Suprapubic skin (tissue), 3 donors: ENCODE measurements at regions not wholly inside any gene's neighbourhood (a gene's known extent, or its start where the extent isn't known, plus 50 kb on each side); places are given as distances from the start of the nearest gene placed in this dataset.

Experiments used
- EP300 ChIP-seq: sonication (generic); formaldehyde crosslinking; IDR thresholded peaks from one replicate; pipeline ENCODE4 v1.6.1; 2017; ENCODE audit warnings: antibody characterized with exemption
- POLR2A ChIP-seq, 2 donors: fragments of 450-650 bp; IDR thresholded peaks; one replicate each; pipeline ENCODE4 v1.6.1; 2017; ENCODE audit warnings: antibody characterized with exemption in 2 of 2, mild to moderate bottlenecking in 2 of 2, moderate library complexity in 2 of 2
- TF ChIP-seq, protein P1 (sequence below), 2 donors: fragments of 200-600 bp in 1 of 2; fragments of 450-650 bp in 1 of 2; sonication (generic) in 1 of 2; IDR thresholded peaks; one replicate each; pipeline ENCODE4 v1.5.1; 2016 to 2019; ENCODE audit warnings: antibody characterized with exemption in 2 of 2, mild to moderate bottlenecking in 1 of 2, moderate library complexity in 1 of 2

- TF ChIP-seq EP300 (no peak), POLR2A (IDR thresholded peaks at IDR 0.05) (no peak)
- TF ChIP-seq, protein P1, sequence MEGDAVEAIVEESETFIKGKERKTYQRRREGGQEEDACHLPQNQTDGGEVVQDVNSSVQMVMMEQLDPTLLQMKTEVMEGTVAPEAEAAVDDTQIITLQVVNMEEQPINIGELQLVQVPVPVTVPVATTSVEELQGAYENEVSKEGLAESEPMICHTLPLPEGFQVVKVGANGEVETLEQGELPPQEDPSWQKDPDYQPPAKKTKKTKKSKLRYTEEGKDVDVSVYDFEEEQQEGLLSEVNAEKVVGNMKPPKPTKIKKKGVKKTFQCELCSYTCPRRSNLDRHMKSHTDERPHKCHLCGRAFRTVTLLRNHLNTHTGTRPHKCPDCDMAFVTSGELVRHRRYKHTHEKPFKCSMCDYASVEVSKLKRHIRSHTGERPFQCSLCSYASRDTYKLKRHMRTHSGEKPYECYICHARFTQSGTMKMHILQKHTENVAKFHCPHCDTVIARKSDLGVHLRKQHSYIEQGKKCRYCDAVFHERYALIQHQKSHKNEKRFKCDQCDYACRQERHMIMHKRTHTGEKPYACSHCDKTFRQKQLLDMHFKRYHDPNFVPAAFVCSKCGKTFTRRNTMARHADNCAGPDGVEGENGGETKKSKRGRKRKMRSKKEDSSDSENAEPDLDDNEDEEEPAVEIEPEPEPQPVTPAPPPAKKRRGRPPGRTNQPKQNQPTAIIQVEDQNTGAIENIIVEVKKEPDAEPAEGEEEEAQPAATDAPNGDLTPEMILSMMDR (IDR thresholded peaks at IDR 0.05): no peak
Measured at GRCh38 chr17:63163158-63163520, 197.1 kb downstream of the TANC2 start.
